Natural killer cell (primary cell): ENCODE measurements at regions not wholly inside any gene's neighbourhood (a gene's known extent, or its start where the extent isn't known, plus 50 kb on each side); places are given as distances from the start of the nearest gene placed in this dataset.
"Not testable (repeated sequence)": the region's sequence is repeated elsewhere in the genome, so short reads cannot be mapped to it uniquely, and the experiment has no call there.

Source experiments
- ATAC-seq, 3 donors: fragments of 150-1000 bp in 2 of 3; fragments of 200-7000 bp in 1 of 3; cut with Tn5 transposase; 1 replicate in 1 of 3; 2 replicates in 2 of 3; pipeline ENCODE4 v1.10.0; 2021; ENCODE audit warnings: mild to moderate bottlenecking in 2 of 3, moderate library complexity in 2 of 3
- DNase-seq, 2 donors: peaks; one replicate each; pipeline versions ENCODE4 v3.0.0 to v3.0.0-alpha.2; 2013 to 2021; ENCODE audit warnings: mixed read lengths in 1 of 2
- H3K27ac ChIP-seq: one replicate; pipeline ENCODE4 v1.5.1; 2013; ENCODE audit warnings: mild to moderate bottlenecking, low read length
- H3K27me3 ChIP-seq: one replicate; pipeline ENCODE4 v1.6.1; 2013; ENCODE audit warnings: low read length; ENCODE audit not compliant: control insufficient read depth, insufficient read depth
- H3K36me3 ChIP-seq: one replicate; pipeline ENCODE4 v1.6.1; 2013; ENCODE audit warnings: low read length; ENCODE audit not compliant: control insufficient read depth, insufficient read depth
- H3K4me1 ChIP-seq: one replicate; pipeline ENCODE4 v1.6.1; 2013; ENCODE audit warnings: low read length; ENCODE audit not compliant: control insufficient read depth, insufficient read depth
- H3K4me3 ChIP-seq: one replicate; pipeline ENCODE4 v1.5.1; 2013; ENCODE audit warnings: low read length
- H3K9me3 ChIP-seq: one replicate; pipeline ENCODE4 v1.6.1; 2013; ENCODE audit warnings: low read length; ENCODE audit not compliant: control insufficient read depth, insufficient read depth
- H3K27ac Mint-ChIP-seq, 2 donors: one replicate each; pipeline ENCODE4 v1.8.0; 2022; ENCODE audit warnings: mild to moderate bottlenecking in 2 of 2, mixed read lengths in 2 of 2, moderate library complexity in 1 of 2
- H3K27me3 Mint-ChIP-seq, 2 donors: one replicate each; pipeline ENCODE4 v1.8.0; 2022; ENCODE audit warnings: low read depth in 2 of 2, mixed read lengths in 2 of 2
- H3K36me3 Mint-ChIP-seq: one replicate; pipeline ENCODE4 v1.8.0; 2022; ENCODE audit warnings: mixed read lengths
- H3K4me1 Mint-ChIP-seq, 2 donors: one replicate each; pipeline ENCODE4 v1.8.0; 2022; ENCODE audit warnings: mixed read lengths in 2 of 2
- H3K4me3 Mint-ChIP-seq: one replicate; pipeline ENCODE4 v1.8.0; 2022; ENCODE audit warnings: mild to moderate bottlenecking, moderate library complexity, mixed read lengths
- H3K9me3 Mint-ChIP-seq, 2 donors: one replicate each; pipeline ENCODE4 v1.8.0; 2022; ENCODE audit warnings: mixed read lengths in 2 of 2
- WGBS: methylation state at CpG from one replicate; pipeline ENCODE4 v1.1.7; 2013; ENCODE audit warnings: missing lambda C conversion rate; ENCODE audit not compliant: insufficient coverage; 5-methylcytosine and 5-hydroxymethylcytosine counted together
- intact Hi-C: fragments of 100-400 bp; cut with micrococcal nuclease; formaldehyde crosslinking; loops from one replicate; pipeline ENCODE4 v1.14.2; 2022
- TF ChIP-seq, protein P1 (sequence below): fragments of 200-600 bp; IDR thresholded peaks from one replicate; pipeline ENCODE4 v1.8.0; 2022; ENCODE audit warnings: antibody characterized with exemption

DNA sequence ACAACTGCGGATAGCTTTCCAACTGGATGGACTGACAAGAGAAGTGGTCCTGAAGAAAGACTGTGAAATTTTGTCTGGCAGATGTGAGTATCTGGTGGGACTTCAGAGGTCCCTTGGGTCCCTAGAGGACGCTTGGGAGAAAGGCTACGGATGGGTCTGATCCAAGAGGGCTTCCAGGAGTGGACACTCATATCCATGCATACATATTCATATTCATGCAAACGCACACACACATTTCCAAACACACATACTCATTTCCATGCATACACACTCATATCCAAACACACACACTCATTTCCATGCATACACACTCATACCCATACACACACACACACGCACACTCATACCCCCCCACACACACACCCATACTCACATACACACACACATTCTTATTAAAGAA lies 200.2 kb upstream of the DDX18 start:
- TF ChIP-seq, protein P1, sequence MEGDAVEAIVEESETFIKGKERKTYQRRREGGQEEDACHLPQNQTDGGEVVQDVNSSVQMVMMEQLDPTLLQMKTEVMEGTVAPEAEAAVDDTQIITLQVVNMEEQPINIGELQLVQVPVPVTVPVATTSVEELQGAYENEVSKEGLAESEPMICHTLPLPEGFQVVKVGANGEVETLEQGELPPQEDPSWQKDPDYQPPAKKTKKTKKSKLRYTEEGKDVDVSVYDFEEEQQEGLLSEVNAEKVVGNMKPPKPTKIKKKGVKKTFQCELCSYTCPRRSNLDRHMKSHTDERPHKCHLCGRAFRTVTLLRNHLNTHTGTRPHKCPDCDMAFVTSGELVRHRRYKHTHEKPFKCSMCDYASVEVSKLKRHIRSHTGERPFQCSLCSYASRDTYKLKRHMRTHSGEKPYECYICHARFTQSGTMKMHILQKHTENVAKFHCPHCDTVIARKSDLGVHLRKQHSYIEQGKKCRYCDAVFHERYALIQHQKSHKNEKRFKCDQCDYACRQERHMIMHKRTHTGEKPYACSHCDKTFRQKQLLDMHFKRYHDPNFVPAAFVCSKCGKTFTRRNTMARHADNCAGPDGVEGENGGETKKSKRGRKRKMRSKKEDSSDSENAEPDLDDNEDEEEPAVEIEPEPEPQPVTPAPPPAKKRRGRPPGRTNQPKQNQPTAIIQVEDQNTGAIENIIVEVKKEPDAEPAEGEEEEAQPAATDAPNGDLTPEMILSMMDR, result no peak
- H3K27me3 Mint-ChIP-seq, result no peaks in the 10 kb centered on the region
- Histone ChIP-seq H3K27me3 (no peaks in the 10 kb centered on the region), H3K9me3 (no peaks in the 10 kb centered on the region), H3K4me1 (no peaks in the 10 kb centered on the region), H3K4me3 (no peak overlapping the region), H3K27ac (no peak overlapping the region), H3K36me3 (no peaks in the 10 kb centered on the region)
- H3K4me1 Mint-ChIP-seq, result no peaks in the 10 kb centered on the region
- DNase-seq, result no peak
- no peak overlapping the region for H3K27ac Mint-ChIP-seq
- peaks cover 7 to 10% of the 10 kb centered on the region in 2 donors for H3K9me3 Mint-ChIP-seq
- no peak for ATAC-seq
- H3K36me3 Mint-ChIP-seq, result no peaks in the 10 kb centered on the region
- intact Hi-C loops, result no loop called here
- 84% methylated on average over 5 of the region's 5 CpGs for WGBS
- no peak overlapping the region for H3K4me3 Mint-ChIP-seq

DNA sequence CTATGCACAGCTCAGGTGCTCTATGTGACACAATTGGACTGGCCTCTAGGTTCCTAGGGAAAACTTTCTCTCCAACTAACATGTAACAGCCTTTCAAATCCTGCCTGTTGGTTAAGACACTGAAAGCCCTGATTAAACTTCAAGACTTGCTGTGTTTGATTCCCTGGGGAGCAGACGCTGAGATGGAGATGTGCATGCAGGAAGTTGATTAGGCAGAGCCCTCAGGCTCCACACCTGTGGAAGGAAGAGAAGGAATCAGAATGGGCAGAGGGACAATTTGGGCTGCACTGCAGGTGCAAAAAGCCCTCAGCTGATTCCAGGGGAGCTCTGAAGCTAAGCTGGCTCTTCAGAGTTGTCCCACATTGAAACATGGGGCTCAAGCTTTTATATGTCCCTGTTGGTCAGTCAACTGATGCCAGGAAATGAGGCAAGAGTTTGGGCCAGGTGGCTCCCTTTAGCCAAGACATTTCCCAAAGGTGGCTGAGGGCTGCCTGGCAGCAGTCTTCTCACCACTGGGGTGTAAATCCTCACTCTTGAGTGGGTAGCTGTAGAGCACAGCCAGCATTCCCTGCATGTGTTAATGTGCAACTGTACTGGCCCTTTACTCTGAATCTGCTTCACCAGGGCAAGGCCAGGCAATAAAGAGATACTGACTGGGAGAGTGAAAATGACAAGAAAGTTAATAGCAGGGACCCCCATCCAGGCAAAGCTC lies 199.5 kb upstream of the DDX18 start:
- Mint-ChIP-seq H3K9me3 (peaks cover 2 to 9% of the 10 kb centered on the region in 2 donors), H3K4me3 (no peak overlapping the region), H3K4me1 (no peaks in the 10 kb centered on the region), H3K27me3 (no peaks in the 10 kb centered on the region), H3K27ac (no peak overlapping the region), H3K36me3 (no peaks in the 10 kb centered on the region)
- H3K4me1 ChIP-seq, result no peaks in the 10 kb centered on the region
- no peak overlapping the region for H3K27ac ChIP-seq
- H3K9me3 ChIP-seq, result no peaks in the 10 kb centered on the region
- ATAC-seq (no peak), DNase-seq (no peak)
- H3K36me3 ChIP-seq, result no peaks in the 10 kb centered on the region
- WGBS, result 84% methylated on average over 1 of the region's 1 CpG
- TF ChIP-seq, protein P1, result no peak
- no peak overlapping the region for H3K4me3 ChIP-seq
- H3K27me3 ChIP-seq, result no peaks in the 10 kb centered on the region
- intact Hi-C loops, result no loop called here

DNA sequence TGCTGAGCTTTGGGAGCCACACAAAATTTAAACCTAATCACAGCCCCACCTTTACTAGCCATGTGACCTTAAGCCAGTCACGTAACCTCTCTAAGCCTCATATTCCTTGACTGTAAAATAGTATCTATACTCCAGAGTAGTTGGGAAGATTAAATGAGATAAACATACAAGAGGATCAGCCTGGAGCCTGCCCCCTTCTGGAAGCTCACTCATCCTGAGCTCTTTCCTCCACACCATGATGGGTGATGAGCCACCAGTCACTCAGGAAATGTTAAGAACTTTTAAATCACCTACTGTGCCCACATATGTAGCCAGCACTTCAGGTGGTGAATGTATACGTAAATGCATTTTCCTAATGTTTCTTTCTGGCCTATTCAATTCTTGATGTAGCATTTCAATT lies 195.9 kb upstream of the DDX18 start:
- Histone ChIP-seq H3K27me3 (no peaks in the 10 kb centered on the region), H3K36me3 (no peaks in the 10 kb centered on the region), H3K9me3 (peaks cover 3% of the 10 kb centered on the region), H3K4me1 (no peaks in the 10 kb centered on the region), H3K27ac (no peak overlapping the region), H3K4me3 (no peak overlapping the region)
- Mint-ChIP-seq H3K36me3 (no peaks in the 10 kb centered on the region), H3K4me1 (no peaks in the 10 kb centered on the region), H3K4me3 (no peak overlapping the region), H3K27me3 (no peaks in the 10 kb centered on the region), H3K9me3 (peaks cover 4 to 6% of the 10 kb centered on the region in 2 donors), H3K27ac (no peak overlapping the region)
- TF ChIP-seq, protein P1, result no peak
- whole genome bisulfite sequencing, result 78% methylated on average over 1 of the region's 2 CpGs
- ATAC-seq (no peak), DNase-seq (no peak)
- intact Hi-C loops, result no loop called here

DNA sequence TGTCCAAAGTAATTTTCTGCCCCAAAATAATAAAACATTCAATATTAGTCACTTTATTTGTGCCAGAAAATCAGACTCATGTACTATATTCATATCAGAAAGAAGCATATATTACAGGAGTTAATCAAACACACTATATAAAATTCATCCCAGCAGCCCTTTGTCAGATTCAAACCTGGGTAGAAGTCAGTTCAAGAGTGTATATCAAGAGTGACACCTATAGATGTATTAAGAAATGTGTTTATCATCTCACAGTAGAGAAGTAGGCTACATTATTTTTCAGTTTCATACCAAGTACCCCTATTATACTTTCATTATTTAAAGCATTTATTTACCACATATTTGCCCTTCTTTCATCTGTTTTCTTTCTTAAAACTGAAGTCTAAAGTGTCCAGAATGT lies 193.2 kb upstream of the DDX18 start:
- H3K27me3 ChIP-seq, result no peaks in the 10 kb centered on the region
- no peaks in the 10 kb centered on the region for H3K27me3 Mint-ChIP-seq
- no peaks in the 10 kb centered on the region for H3K4me1 ChIP-seq
- H3K4me3 Mint-ChIP-seq, result no peak overlapping the region
- no peaks in the 10 kb centered on the region for H3K36me3 Mint-ChIP-seq
- no peak overlapping the region for H3K4me3 ChIP-seq
- no peak for ATAC-seq
- H3K9me3 ChIP-seq, result peaks cover 3% of the 10 kb centered on the region
- H3K27ac ChIP-seq, result no peak overlapping the region
- intact Hi-C loops, result no loop called here
- no peaks in the 10 kb centered on the region for H3K36me3 ChIP-seq
- H3K27ac Mint-ChIP-seq, result no peak overlapping the region
- DNase-seq, result no peak
- H3K9me3 Mint-ChIP-seq, result peaks cover 3 to 4% of the 10 kb centered on the region in 2 donors
- TF ChIP-seq, protein P1, result no peak
- no peaks in the 10 kb centered on the region for H3K4me1 Mint-ChIP-seq

DNA sequence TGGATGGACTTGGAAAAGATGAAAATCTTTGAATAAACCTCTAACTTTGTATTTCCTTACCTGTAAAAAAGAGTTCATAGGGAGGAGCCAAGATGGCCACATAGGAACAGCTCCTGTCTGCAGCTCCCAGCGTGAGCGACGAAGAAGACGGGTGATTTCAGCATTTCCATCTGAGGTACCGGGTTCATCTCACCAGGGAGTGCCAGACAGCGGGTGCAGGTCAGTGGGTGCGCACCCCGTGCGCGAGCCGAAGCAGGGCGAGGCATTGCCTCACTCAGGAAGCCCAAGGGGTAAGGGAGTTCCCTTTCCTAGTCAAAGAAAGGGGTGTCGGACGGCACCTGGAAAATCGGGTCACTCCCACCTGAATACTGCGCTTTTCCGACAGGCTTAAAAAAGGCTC lies 191.3 kb upstream of the DDX18 start:
- H3K27ac Mint-ChIP-seq, H3K9me3 Mint-ChIP-seq, H3K9me3 ChIP-seq, H3K27me3 Mint-ChIP-seq, H3K4me3 Mint-ChIP-seq, H3K4me1 Mint-ChIP-seq, H3K27me3 ChIP-seq, H3K4me1 ChIP-seq, ATAC-seq, H3K36me3 Mint-ChIP-seq, H3K4me3 ChIP-seq, intact Hi-C loops, H3K27ac ChIP-seq, H3K36me3 ChIP-seq, DNase-seq: not testable (repeated sequence)
- 96% methylated on average over 17 of the region's 17 CpGs for WGBS
